GM18909 (cell line): ENCODE measurements at regions not wholly inside any gene's neighbourhood (a gene's known extent, or its start where the extent isn't known, plus 50 kb on each side); places are given as distances from the start of the nearest gene placed in this dataset.
"Not testable (repeated sequence)": the region's sequence is repeated elsewhere in the genome, so short reads cannot be mapped to it uniquely, and the experiment has no call there.

Source experiments
- ATAC-seq: cut with Tn5 transposase; IDR thresholded peaks from one replicate; pipeline ENCODE4 v1.9.1; 2021; ENCODE audit warnings: mild to moderate bottlenecking; ENCODE audit not compliant: unreplicated experiment, poor library complexity

DNA sequence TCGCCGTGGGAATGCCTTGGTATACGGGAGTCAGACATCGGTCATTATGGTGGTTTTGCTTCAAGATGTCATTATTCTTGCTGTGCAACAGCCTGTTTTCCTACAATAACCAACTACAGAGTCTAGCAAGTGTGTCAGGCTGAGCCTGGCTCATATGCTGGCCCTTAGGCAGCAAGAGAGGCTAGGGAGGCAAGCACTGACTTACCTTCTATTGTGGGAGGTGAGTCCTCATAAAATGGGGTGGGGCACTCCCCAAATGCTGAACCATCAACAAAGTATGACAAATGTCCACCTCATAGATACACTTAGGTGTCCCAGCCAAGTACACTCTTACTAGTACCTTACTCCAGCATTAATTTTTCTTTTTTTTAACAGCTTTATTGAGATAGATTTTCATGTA, 77.0 kb upstream of the ATL2 start:
- ATAC-seq = no peak

DNA sequence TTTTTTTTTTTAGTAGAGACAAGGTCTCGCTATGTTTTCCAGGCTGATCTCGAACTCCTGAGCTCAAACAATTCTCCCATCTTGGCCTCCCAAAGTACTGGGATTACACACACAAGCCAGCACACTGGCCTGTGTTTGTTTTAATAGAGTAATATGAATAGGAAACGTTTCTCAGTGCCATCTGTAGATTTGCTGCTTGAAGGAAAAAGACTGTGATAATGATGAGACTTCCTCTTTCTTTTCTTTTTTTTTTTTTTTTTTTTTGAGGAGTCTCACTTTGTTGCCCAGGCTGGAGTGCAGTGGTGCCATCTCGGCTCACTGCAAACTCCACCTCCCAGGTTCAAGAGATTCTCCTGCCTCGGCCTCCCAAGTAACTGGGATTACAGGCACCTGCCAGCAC, 74.7 kb upstream of the ATL2 start:
- not testable (repeated sequence) for ATAC-seq

DNA sequence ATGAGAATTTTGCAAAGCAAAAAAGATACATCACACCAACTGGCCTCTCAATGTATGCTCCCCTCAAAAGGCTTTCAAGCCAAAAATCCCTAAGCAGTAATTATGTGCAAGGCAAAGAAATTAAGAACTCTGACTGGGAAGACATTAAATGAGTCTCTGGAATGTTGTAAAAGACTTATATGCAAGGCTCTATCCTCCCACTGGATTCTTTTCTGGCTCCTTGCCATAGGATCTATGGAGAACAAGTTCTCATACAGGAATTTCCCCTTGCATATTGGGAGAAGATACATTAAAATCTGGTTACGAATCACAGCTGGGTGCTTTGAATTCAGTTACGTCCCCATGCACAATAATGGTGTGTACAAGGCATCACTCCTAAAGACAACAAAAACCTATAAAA, 73.4 kb upstream of the ATL2 start:
- ATAC-seq = no peak

DNA sequence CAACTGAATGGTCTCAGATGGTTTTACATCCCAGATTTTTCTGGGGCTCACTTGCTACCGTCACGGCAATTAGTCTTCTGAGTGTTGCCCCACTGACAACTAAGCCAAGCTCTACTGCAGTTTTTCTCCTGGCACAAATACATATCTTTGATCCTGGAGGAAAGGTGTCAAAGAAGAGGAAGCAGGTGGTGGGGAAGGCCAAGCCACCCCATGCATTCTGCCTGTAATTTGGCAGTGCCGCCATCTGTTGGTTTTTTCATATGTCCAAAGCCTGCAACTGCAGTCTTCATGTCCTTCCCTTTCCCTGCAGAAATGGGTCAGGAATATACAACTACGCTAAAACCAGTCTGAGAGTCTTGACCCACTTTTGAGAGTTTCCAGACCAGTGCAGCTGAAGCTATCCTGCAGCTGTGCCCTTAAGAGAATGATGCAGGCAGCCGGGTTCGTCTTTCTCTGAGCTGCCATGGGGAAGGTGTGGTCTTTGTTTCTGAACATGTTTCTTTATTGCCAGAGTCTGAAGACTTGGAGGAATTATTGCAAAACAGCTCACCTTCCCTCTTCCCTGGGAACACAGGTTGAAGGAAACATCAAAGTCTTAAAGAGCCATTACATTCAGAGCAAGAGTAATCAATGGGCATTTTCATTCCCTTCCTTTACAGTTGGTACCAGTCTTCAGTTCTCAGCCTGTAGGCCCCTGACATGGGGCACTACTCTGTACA, 71.8 kb upstream of the ATL2 start:
- no peak for ATAC-seq

DNA sequence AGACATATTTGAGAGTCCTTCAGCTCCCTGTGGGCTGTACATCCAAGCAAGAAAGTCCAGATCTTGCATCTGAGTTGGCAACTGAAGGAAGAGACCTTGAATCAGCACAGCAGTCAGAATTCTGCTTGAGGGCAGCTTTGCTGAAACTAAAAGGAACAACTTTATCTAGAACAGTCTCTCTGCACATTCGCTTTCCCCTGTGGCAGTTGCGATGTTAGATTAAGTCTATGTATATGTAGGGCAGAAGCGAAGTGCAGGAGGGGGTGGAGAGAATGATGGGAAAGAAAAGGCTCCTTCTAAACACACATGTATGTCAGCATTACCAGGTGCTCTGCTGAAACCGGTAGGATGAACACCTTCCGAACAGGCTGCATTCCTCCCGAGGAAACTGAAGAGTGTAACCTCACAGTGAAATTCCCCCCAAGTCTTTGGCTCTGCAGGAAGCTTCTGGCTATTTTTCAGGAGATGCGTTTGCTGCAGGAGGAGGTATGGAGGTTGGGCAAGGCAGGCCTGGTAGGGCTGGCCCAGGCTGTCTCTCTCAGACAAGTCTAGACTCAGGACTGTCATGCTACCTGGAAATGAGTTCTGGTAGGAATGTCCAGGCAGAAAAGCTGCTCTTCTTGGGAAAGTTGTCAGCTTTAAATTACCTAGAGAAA, 70.0 kb upstream of the ATL2 start:
- no peak for ATAC-seq

DNA sequence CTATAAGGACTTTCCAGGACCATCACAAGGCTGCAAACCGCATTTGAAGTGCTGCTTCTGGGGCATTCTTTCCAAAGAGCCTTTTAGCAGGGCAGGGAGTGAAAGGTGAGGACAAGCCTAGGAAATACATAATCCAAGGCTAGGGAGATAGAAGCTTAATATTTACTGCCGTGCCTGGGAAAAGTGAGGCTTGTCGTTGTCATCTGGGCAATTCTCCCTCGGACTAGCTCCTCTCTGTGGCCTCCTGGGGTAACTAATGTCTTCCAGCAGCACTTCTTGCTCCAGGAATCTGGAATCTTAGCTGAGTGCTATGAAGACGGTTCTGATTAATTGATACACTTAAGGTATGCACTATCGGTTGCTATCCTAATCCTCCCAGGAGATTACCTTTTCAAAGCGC, 69.3 kb upstream of the ATL2 start:
- ATAC-seq = no peak

DNA sequence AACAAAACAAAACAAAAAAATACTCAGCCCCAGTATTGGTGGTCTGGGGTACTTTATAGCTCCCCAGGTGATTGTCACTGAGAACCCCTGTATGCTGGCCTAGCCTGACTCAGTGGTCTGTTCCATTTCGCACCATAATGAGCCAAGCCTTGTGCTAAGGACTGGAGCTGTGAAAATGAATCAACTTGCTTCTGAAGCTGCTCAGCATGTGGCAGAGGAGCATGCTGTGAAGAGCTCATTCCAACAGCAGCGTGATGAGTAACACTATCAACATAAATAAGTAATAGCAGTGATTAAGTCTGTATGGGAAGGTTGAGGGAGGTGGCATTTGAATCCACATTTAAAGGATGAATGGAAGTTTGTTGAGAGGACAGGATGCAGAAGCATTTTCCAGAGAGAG, 67.2 kb upstream of the ATL2 start:
- no peak for ATAC-seq

DNA sequence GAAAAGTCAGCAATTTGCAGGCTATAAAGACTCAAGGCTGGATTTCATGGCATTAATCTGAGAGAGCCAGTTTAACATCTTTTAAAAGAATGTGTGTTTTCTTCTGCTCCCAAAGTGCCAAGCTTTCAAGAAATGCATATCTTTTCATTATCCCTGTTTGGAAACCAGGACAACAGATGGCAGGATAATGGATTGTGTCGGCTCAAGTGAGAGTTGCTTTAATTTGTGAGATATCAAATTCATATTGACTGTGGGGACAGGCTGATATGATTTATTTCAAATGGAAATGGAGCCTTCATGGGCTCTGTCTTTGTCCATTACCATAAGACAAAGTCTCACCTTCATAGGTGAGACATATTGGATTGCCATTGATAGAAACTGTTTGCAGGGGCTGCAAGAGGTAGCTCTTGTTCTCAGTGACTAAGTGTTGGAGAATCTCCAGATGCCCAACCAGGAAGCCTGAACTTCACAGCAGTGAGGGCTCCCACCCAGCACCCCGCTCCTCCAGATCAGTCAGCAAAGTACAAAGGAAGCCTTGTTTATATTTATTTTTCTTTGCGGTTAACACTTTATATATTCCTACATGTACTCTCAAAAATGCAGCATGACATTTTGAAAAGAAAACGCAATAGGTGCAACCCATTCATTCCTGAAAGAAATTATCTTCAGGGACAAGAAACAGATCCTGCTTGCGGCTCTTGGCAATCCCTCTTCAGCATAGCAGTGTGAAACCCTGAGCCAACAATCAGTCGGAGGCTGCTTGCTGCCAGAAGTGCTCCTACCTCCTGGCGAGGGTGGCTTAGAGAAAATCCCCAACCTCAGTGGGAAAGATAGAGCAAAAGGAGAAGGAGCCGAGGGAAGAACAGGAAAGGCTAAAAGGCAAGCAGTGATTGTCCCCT, 65.8 kb upstream of the ATL2 start:
- no peak for ATAC-seq

DNA sequence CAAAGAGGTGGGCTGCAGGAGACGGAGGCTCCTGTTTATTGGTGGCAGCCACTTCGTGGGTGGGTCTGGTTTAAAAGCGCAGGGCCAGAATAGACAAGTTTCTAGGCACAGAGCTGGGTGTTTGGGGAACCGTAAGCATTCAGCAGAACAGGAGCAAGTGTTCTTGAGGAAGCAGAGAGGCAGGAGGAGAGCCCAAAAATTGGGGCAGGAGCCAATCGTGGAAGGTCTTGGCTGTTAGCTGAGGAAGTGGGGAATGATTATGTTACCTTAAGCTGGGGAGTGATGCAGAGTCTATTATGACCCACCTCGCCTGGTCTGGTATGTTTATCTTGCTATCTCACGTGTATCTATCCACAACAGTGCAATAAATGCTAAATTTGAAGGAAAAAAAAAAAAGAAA, 64.3 kb upstream of the ATL2 start:
- ATAC-seq = no peak

DNA sequence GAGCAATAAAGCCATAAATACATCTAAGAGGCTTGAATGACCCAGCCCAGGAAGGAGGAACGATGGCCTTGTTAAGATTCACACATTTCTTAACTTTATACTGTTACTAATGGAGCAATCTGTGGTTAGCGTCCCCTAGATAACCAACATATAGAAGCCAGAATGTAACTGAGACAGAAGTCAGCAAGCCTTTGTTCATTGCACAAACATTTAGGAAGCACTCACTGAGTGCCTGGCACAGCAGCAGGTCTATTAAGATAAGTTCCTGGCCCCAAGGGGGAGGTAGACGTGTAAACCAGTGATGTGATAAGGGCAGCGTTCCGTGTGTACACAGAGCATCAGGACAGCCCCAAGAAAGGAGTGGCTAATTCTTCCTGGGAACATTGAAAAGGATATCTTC, 63.6 kb upstream of the ATL2 start:
- no peak for ATAC-seq

DNA sequence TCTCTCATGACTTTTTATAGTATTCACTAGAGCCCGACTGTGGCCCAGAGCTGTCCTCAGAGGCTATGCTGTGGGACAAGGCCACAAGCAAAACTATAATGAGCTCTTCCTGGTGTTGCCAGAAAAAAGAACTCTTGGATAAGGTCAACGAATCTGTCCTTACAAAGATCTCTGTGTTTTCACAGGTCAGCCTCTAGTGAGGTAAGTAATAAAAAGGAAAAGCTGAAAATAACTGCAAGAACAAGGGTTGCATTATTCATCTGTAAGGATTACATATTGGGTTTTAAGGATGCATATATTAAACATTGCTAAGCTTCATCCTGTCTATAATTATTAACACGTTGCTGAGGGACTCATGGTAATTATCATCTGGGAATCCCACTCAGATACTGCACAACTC, 62.8 kb upstream of the ATL2 start:
- ATAC-seq = no peak

DNA sequence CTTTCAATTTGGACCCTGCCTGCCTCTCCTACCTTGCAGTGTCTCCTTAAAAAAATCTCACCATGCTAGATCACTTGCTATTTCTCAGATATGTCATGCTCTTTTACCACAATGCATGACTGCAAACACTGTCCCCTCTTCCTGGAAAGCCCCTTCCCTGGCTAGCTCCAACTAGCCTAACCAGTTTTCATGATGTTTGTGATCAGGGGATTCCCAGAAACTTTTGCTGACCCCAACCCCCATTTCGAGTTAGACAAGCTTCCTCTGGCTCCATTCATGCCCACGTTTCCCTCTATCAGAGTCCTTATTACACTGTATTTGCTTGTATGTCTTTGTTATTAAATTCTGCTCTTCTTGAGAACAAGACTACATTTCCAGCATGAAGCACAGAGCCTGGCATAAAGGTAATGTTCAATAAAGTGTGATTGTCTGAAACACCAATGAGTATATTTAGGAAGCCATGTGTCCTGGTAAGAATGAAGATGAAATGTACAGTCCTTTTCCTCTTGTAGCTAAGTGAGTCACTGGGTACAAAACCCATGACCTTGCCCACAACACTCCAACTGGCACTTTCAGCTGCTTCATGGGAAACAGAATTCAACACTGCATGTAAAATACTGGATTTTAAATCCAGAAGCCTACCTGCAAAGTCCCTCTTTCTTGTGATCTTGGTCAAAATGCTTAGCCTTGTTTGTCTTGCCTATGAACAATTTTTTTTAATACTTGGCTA, 62.0 kb upstream of the ATL2 start:
- ATAC-seq = peak; percentile 76

DNA sequence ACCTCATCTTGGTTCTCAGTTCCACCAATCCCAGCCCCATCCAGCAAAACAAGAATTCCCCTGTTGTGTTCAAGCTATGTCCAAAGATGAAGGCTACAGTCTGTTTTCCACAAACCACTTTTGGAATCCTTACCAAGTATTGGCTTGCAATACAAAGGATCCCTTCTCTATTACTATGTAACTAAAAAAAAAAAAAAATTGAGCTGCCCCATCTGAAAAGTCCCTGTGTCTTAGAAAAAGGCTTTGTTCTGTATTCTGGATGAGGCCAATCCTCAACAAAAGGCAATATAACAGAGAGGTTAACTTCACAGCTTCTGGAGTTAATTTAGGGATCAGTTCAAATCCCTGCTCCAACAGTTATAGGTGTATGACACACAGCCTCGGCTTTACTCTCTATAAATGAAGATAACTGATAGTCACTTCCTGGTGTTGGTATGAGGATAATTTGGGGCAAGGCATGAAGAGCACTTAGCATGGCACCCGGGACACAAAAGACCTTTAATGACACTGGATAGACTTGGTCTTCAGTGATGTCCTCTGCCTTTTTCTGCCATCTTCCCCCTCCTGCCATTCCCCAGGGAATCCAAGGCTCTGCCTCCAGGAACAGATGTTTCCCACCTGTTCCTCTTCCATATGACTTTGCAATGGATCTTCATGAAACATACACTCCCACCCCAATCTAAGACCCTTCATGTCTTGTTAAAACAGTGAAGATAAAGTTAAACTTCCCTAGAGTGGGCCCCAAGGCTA, 61.2 kb upstream of the ATL2 start:
- ATAC-seq = no peak

DNA sequence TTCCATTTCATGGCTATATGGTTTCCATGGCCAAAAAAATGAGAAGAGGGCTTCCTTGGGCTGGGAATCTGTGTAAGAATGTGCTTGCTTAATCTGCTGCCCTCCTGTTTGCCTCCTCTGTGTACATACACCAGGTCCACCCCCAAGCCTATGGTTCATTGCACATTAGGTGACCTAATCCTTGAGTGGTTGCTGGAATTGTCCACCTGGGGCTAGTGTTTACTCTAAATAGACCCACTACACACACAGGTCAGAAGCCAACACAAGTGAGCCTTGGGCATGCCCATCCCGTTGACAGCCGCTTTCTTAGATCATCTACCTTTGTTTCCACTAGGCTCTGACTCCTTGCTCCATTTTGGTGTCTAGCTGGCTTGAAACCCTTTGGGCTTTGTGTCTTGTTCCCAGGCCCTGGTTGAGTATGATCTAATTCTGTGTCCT, 59.2 kb upstream of the ATL2 start:
- ATAC-seq = no peak

DNA sequence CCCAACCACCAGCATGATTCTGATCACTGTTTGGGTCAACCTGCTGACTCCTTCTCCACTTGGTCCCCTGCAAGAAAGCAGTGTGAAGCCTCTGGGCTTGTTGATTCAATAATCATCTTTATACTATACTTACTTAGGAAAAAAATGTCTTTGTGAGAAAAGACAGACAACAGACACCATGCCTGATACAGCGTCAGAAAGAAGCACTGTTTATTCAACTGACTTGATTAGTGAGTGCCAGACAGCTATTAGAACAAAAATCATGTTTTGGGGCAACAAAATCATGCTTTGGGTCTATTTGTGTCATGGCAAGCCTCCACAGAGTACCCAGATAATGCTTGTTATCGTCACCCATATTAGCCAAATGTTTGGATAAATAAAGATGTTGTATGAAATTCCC, 58.7 kb upstream of the ATL2 start:
- ATAC-seq = no peak

DNA sequence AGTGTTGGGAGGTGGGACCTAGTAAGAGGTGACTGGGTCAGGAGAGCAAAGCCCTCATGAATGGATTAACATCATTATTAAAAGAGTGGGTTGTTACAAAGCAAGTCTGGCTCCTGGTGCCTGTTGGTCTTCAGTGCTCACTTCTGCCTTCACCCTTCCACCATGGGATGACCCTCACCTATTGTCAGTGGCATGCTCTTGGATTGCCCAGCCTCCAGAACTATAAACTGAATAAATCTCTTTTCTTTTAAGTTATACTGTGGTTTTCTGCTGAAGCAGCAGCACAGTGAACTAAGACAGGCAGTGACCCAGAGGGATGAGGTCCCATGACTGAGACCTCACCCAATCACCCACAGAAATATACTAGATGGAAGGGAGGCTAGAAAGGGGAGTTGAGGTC, 57.5 kb upstream of the ATL2 start:
- ATAC-seq = no peak

DNA sequence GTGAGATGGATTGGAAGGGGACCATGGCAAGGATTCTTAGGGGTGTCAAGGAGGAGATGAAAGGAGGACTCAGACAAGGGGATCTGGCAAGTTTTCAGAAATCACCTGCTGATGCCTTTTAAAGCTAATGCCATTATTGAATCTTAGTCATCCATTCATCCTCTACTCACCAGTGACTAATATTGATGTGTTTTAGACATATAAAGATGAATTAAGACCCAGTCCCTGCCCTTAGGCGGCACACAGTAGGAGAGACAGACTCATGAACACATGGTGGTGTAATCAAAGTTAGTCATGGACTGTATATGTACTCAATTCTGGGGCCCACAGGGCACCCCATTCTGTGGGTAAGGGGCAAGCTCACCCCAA, 56.5 kb upstream of the ATL2 start:
- no peak for ATAC-seq

DNA sequence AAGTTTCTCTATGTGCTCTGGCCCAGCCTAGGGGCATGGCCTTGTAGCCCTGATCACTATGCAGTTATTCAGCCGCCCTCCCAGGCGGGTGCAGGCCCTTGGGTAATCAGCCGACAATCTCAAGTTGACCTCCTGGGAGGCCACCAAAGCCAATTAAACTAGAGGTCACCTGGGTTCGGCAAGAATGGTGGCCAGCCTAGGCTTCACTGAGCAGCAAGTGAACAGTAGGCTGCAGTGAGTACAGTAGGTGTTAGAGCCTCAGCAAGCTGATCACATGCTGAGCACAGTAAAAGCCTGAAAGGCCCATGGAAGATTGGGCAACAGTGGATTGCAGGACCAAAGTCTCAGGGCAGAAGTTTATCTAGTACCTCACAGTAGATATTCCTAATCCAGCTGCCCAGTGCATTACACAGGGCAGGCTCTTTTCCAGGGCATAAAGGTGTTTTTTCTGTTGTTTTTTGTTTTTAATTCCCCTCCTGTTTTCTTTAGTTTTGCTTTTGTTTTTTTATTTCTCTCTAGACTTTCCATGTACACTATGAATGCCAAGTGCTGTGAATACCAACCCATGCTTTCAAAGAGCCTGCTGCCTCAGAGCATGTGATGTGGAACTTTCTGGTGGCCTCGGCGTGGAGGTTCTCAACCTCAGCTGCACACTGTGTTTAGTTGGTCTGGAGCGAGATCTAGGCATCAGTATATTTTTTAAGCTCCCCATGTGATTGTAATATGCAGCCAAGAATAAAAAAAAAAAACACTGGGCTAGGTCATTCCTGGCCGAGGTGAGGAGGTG, 55.9 kb upstream of the ATL2 start:
- ATAC-seq = no peak

DNA sequence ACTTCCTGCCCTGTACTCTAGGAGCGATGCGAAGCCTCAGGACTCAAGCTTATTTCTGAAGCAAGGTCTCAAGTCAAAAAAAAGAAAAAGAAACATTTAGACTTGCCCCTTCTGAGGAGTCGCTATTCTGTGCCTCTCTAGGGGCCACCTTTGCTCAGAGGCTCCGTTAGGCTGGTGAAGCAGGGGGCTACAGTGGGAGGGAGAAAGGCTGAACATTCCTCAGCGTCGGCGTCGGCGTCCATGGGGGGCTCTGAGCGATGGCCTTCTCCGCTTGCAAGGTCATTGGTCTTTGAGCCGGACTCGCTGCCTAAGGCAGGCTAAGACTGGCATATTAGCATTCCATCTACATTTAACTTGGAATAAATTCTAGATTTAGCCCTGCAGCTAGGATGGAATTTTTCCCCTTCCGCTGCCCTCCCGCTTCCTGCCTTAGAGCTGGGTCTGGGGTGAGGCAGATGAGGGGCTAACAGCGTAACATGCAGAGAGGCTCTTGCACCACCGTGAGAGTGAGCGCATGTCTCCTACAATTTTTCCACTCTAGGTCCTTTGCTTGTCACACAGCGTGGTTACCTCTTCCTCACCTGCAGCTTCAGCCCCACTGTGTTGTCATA, 53.6 kb upstream of the ATL2 start:
- ATAC-seq = no peak
